Loucy (cell line): ENCODE measurements at regions not wholly inside any gene's neighbourhood (a gene's known extent, or its start where the extent isn't known, plus 50 kb on each side); places are given as distances from the start of the nearest gene placed in this dataset.

Source experiments
- CTCF ChIP-seq: fragments of 200-600 bp; sonication (generic); conservative IDR thresholded peaks from 2 replicates; pipeline ENCODE4 v1.5.1; 2014; ENCODE audit warnings: mild to moderate bottlenecking, antibody characterized with exemption, low read length
- EZH2phosphoT487 ChIP-seq: fragments of 200-600 bp; IDR thresholded peaks from 2 replicates; pipeline ENCODE4 v1.6.1; 2018; ENCODE audit warnings: antibody characterized with exemption, mild to moderate bottlenecking, moderate library complexity, borderline replicate concordance

- TF ChIP-seq CTCF, result no peak
- TF ChIP-seq EZH2phosphoT487, result no peak
Observed at GRCh38 chr10:105956550-105956949, 1208.0 kb downstream of the SORCS1 start.
